HFF-Myc (cell line): ENCODE measurements at regions not wholly inside any gene's neighbourhood (a gene's known extent, or its start where the extent isn't known, plus 50 kb on each side); places are given as distances from the start of the nearest gene placed in this dataset.

Experiments
- DNase-seq: peaks from one replicate; pipeline ENCODE4 v3.0.0-alpha.2; 2011; ENCODE audit warnings: low read depth; ENCODE audit errors: extremely low read depth
- H3K4me3 ChIP-seq: replicated peaks from 2 replicates; pipeline ENCODE4 v1.5.1; 2011; ENCODE audit warnings: low read depth, mild to moderate bottlenecking, control low read depth, low read length
- CTCF ChIP-seq: IDR thresholded peaks from 2 replicates; pipeline ENCODE4 v1.5.1; 2012; ENCODE audit warnings: mild to moderate bottlenecking, low read depth, low read length, control low read depth; ENCODE audit errors: missing control alignments

- TF ChIP-seq CTCF: no peak
- H3K4me3 ChIP-seq: no peak overlapping the region
These were observed 256.1 kb downstream of the TBX18 start for GRCh38 chr6:84508334-84508733.

GRCh38 chr6:84504025-84504424 lies 260.4 kb downstream of the TBX18 start:
- no peak overlapping the region for H3K4me3 ChIP-seq
- no peak for DNase-seq
- no peak for TF ChIP-seq CTCF

More at GRCh38 chr6:84508334-84508733, 256.1 kb downstream of the TBX18 start:
- no peak for DNase-seq

- DNase-seq: no peak
- no peak overlapping the region for H3K4me3 ChIP-seq
- TF ChIP-seq CTCF: no peak
These were observed 263.1 kb downstream of the TBX18 start for GRCh38 chr6:84501315-84501714.

GRCh38 chr6:84500726-84501125 lies 263.7 kb downstream of the TBX18 start:
- no peak for DNase-seq
- no peak overlapping the region for H3K4me3 ChIP-seq
- TF ChIP-seq CTCF: no peak

- no peak for DNase-seq
- H3K4me3 ChIP-seq: no peak overlapping the region
- TF ChIP-seq CTCF: no peak
These were observed 265.5 kb downstream of the TBX18 start for GRCh38 chr6:84498905-84499304.

GRCh38 chr6:84492241-84493165 lies 265.1 kb upstream of the CEP162 start:
- no peak overlapping the region for H3K4me3 ChIP-seq
- no peak for DNase-seq
- no peak for TF ChIP-seq CTCF
